SU-DHL-6 (cell line): ENCODE measurements at regions not wholly inside any gene's neighbourhood (a gene's known extent, or its start where the extent isn't known, plus 50 kb on each side); places are given as distances from the start of the nearest gene placed in this dataset.

ENCODE experiments used
- EZH2phosphoT487 ChIP-seq: fragments of 200-600 bp; sonication (generic), shearing (Covaris generic); conservative IDR thresholded peaks from 2 replicates; pipeline ENCODE4 v1.6.1; 2018; ENCODE audit warnings: mild to moderate bottlenecking, antibody characterized with exemption, low read length, moderate library complexity, mixed read lengths
- TF ChIP-seq, protein P1 (sequence below): fragments of 200-600 bp; sonication (generic); IDR thresholded peaks from one replicate; pipeline ENCODE4 v1.5.1; 2017; ENCODE audit warnings: antibody characterized with exemption, mild to moderate bottlenecking, low read length, moderate library complexity; ENCODE audit not compliant: insufficient read depth, poor library complexity, severe bottlenecking

DNA sequence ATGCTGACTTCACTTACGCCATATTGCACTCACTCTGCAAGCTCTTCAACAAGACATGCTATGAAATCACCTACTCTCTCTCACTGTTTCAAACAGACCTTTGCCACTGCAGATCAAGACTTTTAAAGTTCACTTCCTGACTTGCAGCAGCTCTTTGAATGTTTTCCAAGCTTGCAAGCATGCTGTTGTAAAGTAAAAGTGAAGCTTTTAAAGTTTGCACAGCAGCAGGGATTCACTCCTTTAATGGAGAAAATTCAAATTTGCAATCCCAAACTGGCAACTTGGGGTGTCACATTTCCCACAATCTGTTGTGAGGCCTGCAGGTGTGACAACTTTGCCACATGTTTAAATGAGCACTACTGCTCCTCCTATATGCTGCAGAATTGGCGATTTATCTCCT, 270.9 kb downstream of the ALX1 start:
- TF ChIP-seq EZH2phosphoT487 = no peak
- TF ChIP-seq, protein P1, sequence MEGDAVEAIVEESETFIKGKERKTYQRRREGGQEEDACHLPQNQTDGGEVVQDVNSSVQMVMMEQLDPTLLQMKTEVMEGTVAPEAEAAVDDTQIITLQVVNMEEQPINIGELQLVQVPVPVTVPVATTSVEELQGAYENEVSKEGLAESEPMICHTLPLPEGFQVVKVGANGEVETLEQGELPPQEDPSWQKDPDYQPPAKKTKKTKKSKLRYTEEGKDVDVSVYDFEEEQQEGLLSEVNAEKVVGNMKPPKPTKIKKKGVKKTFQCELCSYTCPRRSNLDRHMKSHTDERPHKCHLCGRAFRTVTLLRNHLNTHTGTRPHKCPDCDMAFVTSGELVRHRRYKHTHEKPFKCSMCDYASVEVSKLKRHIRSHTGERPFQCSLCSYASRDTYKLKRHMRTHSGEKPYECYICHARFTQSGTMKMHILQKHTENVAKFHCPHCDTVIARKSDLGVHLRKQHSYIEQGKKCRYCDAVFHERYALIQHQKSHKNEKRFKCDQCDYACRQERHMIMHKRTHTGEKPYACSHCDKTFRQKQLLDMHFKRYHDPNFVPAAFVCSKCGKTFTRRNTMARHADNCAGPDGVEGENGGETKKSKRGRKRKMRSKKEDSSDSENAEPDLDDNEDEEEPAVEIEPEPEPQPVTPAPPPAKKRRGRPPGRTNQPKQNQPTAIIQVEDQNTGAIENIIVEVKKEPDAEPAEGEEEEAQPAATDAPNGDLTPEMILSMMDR = no peak
